22Rv1 (cell line): ENCODE measurements at regions not wholly inside any gene's neighbourhood (a gene's known extent, or its start where the extent isn't known, plus 50 kb on each side); places are given as distances from the start of the nearest gene placed in this dataset.

ENCODE experiments used
- H3K27ac ChIP-seq: fragments of 450-650 bp; 2 replicates; pipeline ENCODE4 v1.5.1; 2017
- ZFX ChIP-seq: fragments of 450-650 bp; IDR thresholded peaks from 2 replicates; pipeline ENCODE4 v1.6.1; 2017; ENCODE audit warnings: antibody characterized with exemption, borderline replicate concordance
- TF ChIP-seq, protein P1 (sequence below): fragments of 450-650 bp; IDR thresholded peaks from 2 replicates; pipeline ENCODE4 v1.5.1; 2017; ENCODE audit warnings: mild to moderate bottlenecking

DNA sequence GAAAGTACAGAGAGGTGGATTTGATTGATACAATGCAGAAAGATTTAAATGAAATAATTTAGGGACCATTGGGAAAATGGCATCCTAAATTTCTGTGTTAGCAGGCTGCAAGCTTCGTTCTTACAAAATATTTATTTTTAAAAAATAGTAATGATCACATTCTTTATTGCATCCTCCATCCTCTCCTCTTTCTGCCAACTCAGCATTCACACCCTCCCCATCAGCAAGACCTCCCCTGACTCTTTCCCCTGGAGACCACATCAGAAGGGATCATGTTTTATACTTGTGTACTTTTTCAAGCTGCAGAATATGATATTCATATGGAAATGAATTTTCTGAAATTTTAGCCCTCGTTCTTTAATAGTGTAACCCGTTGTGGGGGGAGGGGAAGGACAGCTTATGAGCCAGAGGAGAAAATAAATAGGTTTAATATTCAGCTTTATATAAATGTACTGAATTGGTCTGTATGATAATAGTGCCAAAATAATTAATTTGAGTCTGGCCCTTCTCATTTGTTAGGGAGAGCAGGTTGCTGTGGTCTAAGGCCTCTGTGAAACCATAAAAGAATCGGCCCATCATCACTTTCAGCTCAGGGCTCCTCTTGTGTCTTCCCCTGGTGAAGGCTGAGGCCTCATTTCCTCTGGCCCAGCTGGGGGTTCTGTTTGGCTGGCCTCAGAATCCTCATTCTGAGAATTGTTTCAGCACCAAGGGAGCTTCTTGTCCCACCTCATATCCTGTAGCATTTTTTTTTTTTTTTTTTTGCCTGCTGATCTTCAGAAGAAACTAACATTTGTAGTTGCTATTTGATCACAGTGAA, 330.8 kb downstream of the TXNL1 start:
- TF ChIP-seq, protein P1, sequence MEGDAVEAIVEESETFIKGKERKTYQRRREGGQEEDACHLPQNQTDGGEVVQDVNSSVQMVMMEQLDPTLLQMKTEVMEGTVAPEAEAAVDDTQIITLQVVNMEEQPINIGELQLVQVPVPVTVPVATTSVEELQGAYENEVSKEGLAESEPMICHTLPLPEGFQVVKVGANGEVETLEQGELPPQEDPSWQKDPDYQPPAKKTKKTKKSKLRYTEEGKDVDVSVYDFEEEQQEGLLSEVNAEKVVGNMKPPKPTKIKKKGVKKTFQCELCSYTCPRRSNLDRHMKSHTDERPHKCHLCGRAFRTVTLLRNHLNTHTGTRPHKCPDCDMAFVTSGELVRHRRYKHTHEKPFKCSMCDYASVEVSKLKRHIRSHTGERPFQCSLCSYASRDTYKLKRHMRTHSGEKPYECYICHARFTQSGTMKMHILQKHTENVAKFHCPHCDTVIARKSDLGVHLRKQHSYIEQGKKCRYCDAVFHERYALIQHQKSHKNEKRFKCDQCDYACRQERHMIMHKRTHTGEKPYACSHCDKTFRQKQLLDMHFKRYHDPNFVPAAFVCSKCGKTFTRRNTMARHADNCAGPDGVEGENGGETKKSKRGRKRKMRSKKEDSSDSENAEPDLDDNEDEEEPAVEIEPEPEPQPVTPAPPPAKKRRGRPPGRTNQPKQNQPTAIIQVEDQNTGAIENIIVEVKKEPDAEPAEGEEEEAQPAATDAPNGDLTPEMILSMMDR = no peak
- TF ChIP-seq ZFX = no peak

GRCh38 chr18:56306797-56307196, 331.6 kb downstream of the TXNL1 start:
- no peak overlapping the region for H3K27ac ChIP-seq
- TF ChIP-seq, protein P1 = no peak
- TF ChIP-seq ZFX = no peak

More for the DNA sequence above, 330.8 kb downstream of the TXNL1 start:
- H3K27ac ChIP-seq = no peak overlapping the region

- no peak for TF ChIP-seq ZFX
- TF ChIP-seq, protein P1 = no peak
- no peak overlapping the region for H3K27ac ChIP-seq
Measured at GRCh38 chr18:56305583-56305982, 332.8 kb downstream of the TXNL1 start.

- H3K27ac ChIP-seq = no peak overlapping the region
- no peak for TF ChIP-seq ZFX
- TF ChIP-seq, protein P1 = no peak
Measured at GRCh38 chr18:56302156-56302555, 336.2 kb downstream of the TXNL1 start.

GRCh38 chr18:56299740-56300139, 338.7 kb downstream of the TXNL1 start:
- TF ChIP-seq, protein P1 = no peak
- no peak for TF ChIP-seq ZFX
- H3K27ac ChIP-seq = no peak overlapping the region

GRCh38 chr18:56298935-56299334, 339.5 kb downstream of the TXNL1 start:
- no peak for TF ChIP-seq ZFX
- TF ChIP-seq, protein P1 = no peak
- H3K27ac ChIP-seq = no peak overlapping the region

- TF ChIP-seq, protein P1 = no peak
- TF ChIP-seq ZFX = no peak
- no peak overlapping the region for H3K27ac ChIP-seq
Measured at GRCh38 chr18:56296381-56296780, 342.0 kb downstream of the TXNL1 start.
